ENCODE measurements at regions not wholly inside any gene's neighbourhood (a gene's known extent, or its start where the extent isn't known, plus 50 kb on each side); places are given as distances from the start of the nearest gene placed in this dataset.

- H3K4me3 ChIP-seq (ENCODE audit: extremely low read depth, insufficient read depth, low read length, poor library complexity, severe bottlenecking) = no peak overlapping the region
- no peaks in the 10 kb centered on the region for H3K36me3 ChIP-seq (ENCODE audit: control insufficient read depth, insufficient read depth, low read length)
- peak overlapping the region; percentile 38 for H3K27ac ChIP-seq (ENCODE audit: low read depth, low read length, severe bottlenecking)
- 70 to 79% methylated on average over 9 to 10 of the region's 11 CpGs for WGBS, 2 experiments (ENCODE audit: insufficient coverage in 2 of 2)
- H3K4me1 ChIP-seq (ENCODE audit: control insufficient read depth, insufficient read depth, low read length, poor library complexity, severe bottlenecking) = peaks cover 24% of the 10 kb centered on the region
- H3K9me3 ChIP-seq (ENCODE audit: control insufficient read depth, low read length) = no peaks in the 10 kb centered on the region
These were observed 184.2 kb upstream of the FOXA2 start for GRCh38 chr20:22768266-22769178.

GRCh38 chr20:22770241-22770800 is 185.9 kb upstream of the FOXA2 start:
- Histone ChIP-seq H3K4me1 (ENCODE audit: control insufficient read depth, insufficient read depth, low read length, poor library complexity, severe bottlenecking) (peaks cover 32% of the 10 kb centered on the region), H3K36me3 (ENCODE audit: control insufficient read depth, insufficient read depth, low read length) (no peaks in the 10 kb centered on the region), H3K9me3 (ENCODE audit: control insufficient read depth, low read length) (no peaks in the 10 kb centered on the region), H3K27ac (ENCODE audit: low read depth, low read length, severe bottlenecking) (no peak overlapping the region), H3K4me3 (ENCODE audit: extremely low read depth, insufficient read depth, low read length, poor library complexity, severe bottlenecking) (no peak overlapping the region)

GRCh38 chr20:22771706-22772105 is 187.3 kb upstream of the FOXA2 start:
- Histone ChIP-seq H3K4me1 (ENCODE audit: control insufficient read depth, insufficient read depth, low read length, poor library complexity, severe bottlenecking) (peaks cover 37% of the 10 kb centered on the region), H3K9me3 (ENCODE audit: control insufficient read depth, low read length) (peaks cover 7% of the 10 kb centered on the region), H3K27ac (ENCODE audit: low read depth, low read length, severe bottlenecking) (no peak overlapping the region), H3K36me3 (ENCODE audit: control insufficient read depth, insufficient read depth, low read length) (no peaks in the 10 kb centered on the region), H3K4me3 (ENCODE audit: extremely low read depth, insufficient read depth, low read length, poor library complexity, severe bottlenecking) (no peak overlapping the region)
- 94 to 100% methylated on average over 3 to 4 of the region's 5 CpGs for WGBS, 2 experiments (ENCODE audit: insufficient coverage in 2 of 2)

- Histone ChIP-seq H3K27ac (ENCODE audit: low read depth, low read length, severe bottlenecking) (no peak overlapping the region), H3K9me3 (ENCODE audit: control insufficient read depth, low read length) (peaks cover 10% of the 10 kb centered on the region), H3K4me1 (ENCODE audit: control insufficient read depth, insufficient read depth, low read length, poor library complexity, severe bottlenecking) (peaks cover 31% of the 10 kb centered on the region), H3K4me3 (ENCODE audit: extremely low read depth, insufficient read depth, low read length, poor library complexity, severe bottlenecking) (no peak overlapping the region), H3K36me3 (ENCODE audit: control insufficient read depth, insufficient read depth, low read length) (no peaks in the 10 kb centered on the region)
- WGBS, 2 experiments (ENCODE audit: insufficient coverage in 2 of 2) = 86 to 93% methylated on average over 2 to 3 of the region's 3 CpGs
These were observed 189.0 kb upstream of the FOXA2 start for GRCh38 chr20:22773344-22773743.

- H3K4me3 ChIP-seq (ENCODE audit: extremely low read depth, insufficient read depth, low read length, poor library complexity, severe bottlenecking) = no peak overlapping the region
- H3K36me3 ChIP-seq (ENCODE audit: control insufficient read depth, insufficient read depth, low read length) = no peaks in the 10 kb centered on the region
- H3K4me1 ChIP-seq (ENCODE audit: control insufficient read depth, insufficient read depth, low read length, poor library complexity, severe bottlenecking) = peaks cover 22% of the 10 kb centered on the region
- H3K9me3 ChIP-seq (ENCODE audit: control insufficient read depth, low read length) = peaks cover 10% of the 10 kb centered on the region
- H3K27ac ChIP-seq (ENCODE audit: low read depth, low read length, severe bottlenecking) = peak overlapping the region; percentile 91
- WGBS, 2 experiments (ENCODE audit: insufficient coverage in 2 of 2) = no CpG with 5 or more reads among the region's 1 CpG
These were observed 190.9 kb upstream of the FOXA2 start for GRCh38 chr20:22775256-22775655.

GRCh38 chr20:22775671-22776139 is 191.3 kb upstream of the FOXA2 start:
- Histone ChIP-seq H3K9me3 (ENCODE audit: control insufficient read depth, low read length) (peaks cover 10% of the 10 kb centered on the region), H3K4me1 (ENCODE audit: control insufficient read depth, insufficient read depth, low read length, poor library complexity, severe bottlenecking) (peaks cover 19% of the 10 kb centered on the region), H3K4me3 (ENCODE audit: extremely low read depth, insufficient read depth, low read length, poor library complexity, severe bottlenecking) (no peak overlapping the region), H3K27ac (ENCODE audit: low read depth, low read length, severe bottlenecking) (peak overlapping the region; percentile 91), H3K36me3 (ENCODE audit: control insufficient read depth, insufficient read depth, low read length) (no peaks in the 10 kb centered on the region)
- WGBS, 2 experiments (ENCODE audit: insufficient coverage in 2 of 2) = 73 to 85% methylated on average over 2 of the region's 2 CpGs

GRCh38 chr20:22776369-22776768 is 192.0 kb upstream of the FOXA2 start:
- Histone ChIP-seq H3K27ac (ENCODE audit: low read depth, low read length, severe bottlenecking) (peak overlapping the region; percentile 91), H3K9me3 (ENCODE audit: control insufficient read depth, low read length) (peaks cover 10% of the 10 kb centered on the region), H3K4me3 (ENCODE audit: extremely low read depth, insufficient read depth, low read length, poor library complexity, severe bottlenecking) (no peak overlapping the region), H3K36me3 (ENCODE audit: control insufficient read depth, insufficient read depth, low read length) (no peaks in the 10 kb centered on the region), H3K4me1 (ENCODE audit: control insufficient read depth, insufficient read depth, low read length, poor library complexity, severe bottlenecking) (peaks cover 19% of the 10 kb centered on the region)
- WGBS, 2 experiments (ENCODE audit: insufficient coverage in 2 of 2) = 90 to 95% methylated on average over 2 to 3 of the region's 3 CpGs

GRCh38 chr20:22779878-22780277 is 195.5 kb upstream of the FOXA2 start:
- H3K9me3 ChIP-seq (ENCODE audit: control insufficient read depth, low read length) = peaks cover 10% of the 10 kb centered on the region
- H3K4me1 ChIP-seq (ENCODE audit: control insufficient read depth, insufficient read depth, low read length, poor library complexity, severe bottlenecking) = peaks cover 9% of the 10 kb centered on the region
- no peak overlapping the region for H3K4me3 ChIP-seq (ENCODE audit: extremely low read depth, insufficient read depth, low read length, poor library complexity, severe bottlenecking)
- no peak overlapping the region for H3K27ac ChIP-seq (ENCODE audit: low read depth, low read length, severe bottlenecking)
- 83% methylated on average over 2 of the region's 2 CpGs; no CpG with 5 or more reads in 1 of the 2 experiments for WGBS, 2 experiments (ENCODE audit: insufficient coverage in 2 of 2)
- no peaks in the 10 kb centered on the region for H3K36me3 ChIP-seq (ENCODE audit: control insufficient read depth, insufficient read depth, low read length)

- Histone ChIP-seq H3K4me1 (ENCODE audit: control insufficient read depth, insufficient read depth, low read length, poor library complexity, severe bottlenecking) (no peaks in the 10 kb centered on the region), H3K36me3 (ENCODE audit: control insufficient read depth, insufficient read depth, low read length) (no peaks in the 10 kb centered on the region), H3K27ac (ENCODE audit: low read depth, low read length, severe bottlenecking) (no peak overlapping the region), H3K4me3 (ENCODE audit: extremely low read depth, insufficient read depth, low read length, poor library complexity, severe bottlenecking) (no peak overlapping the region), H3K9me3 (ENCODE audit: control insufficient read depth, low read length) (peaks cover 1% of the 10 kb centered on the region)
- WGBS, 2 experiments (ENCODE audit: insufficient coverage in 2 of 2) = 80% methylated on average over 1 of the region's 2 CpGs; no CpG with 5 or more reads in 1 of the 2 experiments
These were observed 197.5 kb upstream of the FOXA2 start for GRCh38 chr20:22781869-22782268.

GRCh38 chr20:22789676-22790075 is 205.3 kb upstream of the FOXA2 start:
- no peak overlapping the region for H3K27ac ChIP-seq (ENCODE audit: low read depth, low read length, severe bottlenecking)
- WGBS, 2 experiments (ENCODE audit: insufficient coverage in 2 of 2) = 84 to 92% methylated on average over 2 of the region's 2 CpGs
- peaks cover 10% of the 10 kb centered on the region for H3K4me1 ChIP-seq (ENCODE audit: control insufficient read depth, insufficient read depth, low read length, poor library complexity, severe bottlenecking)
- H3K36me3 ChIP-seq (ENCODE audit: control insufficient read depth, insufficient read depth, low read length) = no peaks in the 10 kb centered on the region
- no peaks in the 10 kb centered on the region for H3K9me3 ChIP-seq (ENCODE audit: control insufficient read depth, low read length)
- H3K4me3 ChIP-seq (ENCODE audit: extremely low read depth, insufficient read depth, low read length, poor library complexity, severe bottlenecking) = no peak overlapping the region

GRCh38 chr20:22791396-22791795 is 207.0 kb upstream of the FOXA2 start:
- Histone ChIP-seq H3K9me3 (ENCODE audit: control insufficient read depth, low read length) (no peaks in the 10 kb centered on the region), H3K4me1 (ENCODE audit: control insufficient read depth, insufficient read depth, low read length, poor library complexity, severe bottlenecking) (peaks cover 28% of the 10 kb centered on the region), H3K27ac (ENCODE audit: low read depth, low read length, severe bottlenecking) (no peak overlapping the region), H3K36me3 (ENCODE audit: control insufficient read depth, insufficient read depth, low read length) (no peaks in the 10 kb centered on the region), H3K4me3 (ENCODE audit: extremely low read depth, insufficient read depth, low read length, poor library complexity, severe bottlenecking) (no peak overlapping the region)
- WGBS, 2 experiments (ENCODE audit: insufficient coverage in 2 of 2) = 81 to 95% methylated on average over 2 to 3 of the region's 3 CpGs

Data from mesodermal cell (in vitro differentiated cells).